Loucy (cell line): ENCODE measurements at regions not wholly inside any gene's neighbourhood (a gene's known extent, or its start where the extent isn't known, plus 50 kb on each side); places are given as distances from the start of the nearest gene placed in this dataset.

Source experiments
- H2AFZ ChIP-seq: fragments of 200-600 bp; sonication (generic); 2 replicates; pipeline ENCODE4 v1.6.0; 2016; ENCODE audit warnings: antibody characterized with exemption, mild to moderate bottlenecking, low read length, moderate library complexity
- H3F3A ChIP-seq: fragments of 200-600 bp; 2 replicates; pipeline ENCODE4 v1.6.0; 2016; ENCODE audit warnings: antibody characterized with exemption, low read depth, mild to moderate bottlenecking
- H3K27me3 ChIP-seq: fragments of 200-600 bp; sonication (generic); 2 replicates; pipeline ENCODE4 v1.6.1; 2014; ENCODE audit warnings: low read length, mild to moderate bottlenecking; ENCODE audit not compliant: insufficient read depth, poor library complexity, severe bottlenecking
- H3K36me3 ChIP-seq: fragments of 200-600 bp; sonication (generic); 2 replicates; pipeline ENCODE4 v1.6.1; 2016; ENCODE audit warnings: low read length; ENCODE audit not compliant: insufficient read depth
- H3K4me1 ChIP-seq: fragments of 200-600 bp; sonication (generic); 2 replicates; pipeline ENCODE4 v1.5.1; 2014; ENCODE audit warnings: low read length, mild to moderate bottlenecking; ENCODE audit not compliant: insufficient read depth, poor library complexity, severe bottlenecking
- H3K4me2 ChIP-seq: fragments of 200-600 bp; sonication (generic); 2 replicates; pipeline ENCODE4 v1.6.0; 2014; ENCODE audit warnings: antibody characterized with exemption, low read length, low read depth, mild to moderate bottlenecking; ENCODE audit not compliant: poor library complexity, severe bottlenecking
- H3K4me3 ChIP-seq: fragments of 200-600 bp; sonication (generic); 2 replicates; pipeline ENCODE4 v1.5.1; 2014; ENCODE audit warnings: low read length, mild to moderate bottlenecking, mixed read lengths; ENCODE audit not compliant: poor library complexity, severe bottlenecking
- H3K79me2 ChIP-seq: fragments of 200-600 bp; sonication (generic); 2 replicates; pipeline ENCODE4 v1.6.1; 2014; ENCODE audit warnings: low read length; ENCODE audit not compliant: insufficient read depth
- H3K9ac ChIP-seq: fragments of 200-600 bp; sonication (generic); 2 replicates; pipeline ENCODE4 v1.6.0; 2014; ENCODE audit warnings: mild to moderate bottlenecking, low read depth, low read length, moderate library complexity; ENCODE audit not compliant: poor library complexity, severe bottlenecking
- H3K9me2 ChIP-seq: fragments of 200-600 bp; sonication (generic); replicated peaks from 2 replicates; pipeline ENCODE4 v1.6.1; 2016; ENCODE audit warnings: low read depth, low read length, mixed read lengths
- H3K9me3 ChIP-seq: fragments of 200-600 bp; sonication (generic); 2 replicates; pipeline ENCODE4 v1.6.1; 2014; ENCODE audit warnings: mild to moderate bottlenecking, antibody characterized with exemption, low read length, low read depth; ENCODE audit not compliant: insufficient read depth
- H4K20me1 ChIP-seq: fragments of 200-600 bp; sonication (generic); 2 replicates; pipeline ENCODE4 v1.6.0; 2014; ENCODE audit warnings: antibody characterized with exemption, low read length, mild to moderate bottlenecking; ENCODE audit not compliant: insufficient read depth, poor library complexity, severe bottlenecking
- EZH2phosphoT487 ChIP-seq: fragments of 200-600 bp; IDR thresholded peaks from 2 replicates; pipeline ENCODE4 v1.6.1; 2018; ENCODE audit warnings: antibody characterized with exemption, mild to moderate bottlenecking, moderate library complexity, borderline replicate concordance
- TF ChIP-seq, protein P1 (sequence below): fragments of 200-600 bp; sonication (generic); conservative IDR thresholded peaks from 2 replicates; pipeline ENCODE4 v1.5.1; 2014; ENCODE audit warnings: mild to moderate bottlenecking, antibody characterized with exemption, low read length

DNA sequence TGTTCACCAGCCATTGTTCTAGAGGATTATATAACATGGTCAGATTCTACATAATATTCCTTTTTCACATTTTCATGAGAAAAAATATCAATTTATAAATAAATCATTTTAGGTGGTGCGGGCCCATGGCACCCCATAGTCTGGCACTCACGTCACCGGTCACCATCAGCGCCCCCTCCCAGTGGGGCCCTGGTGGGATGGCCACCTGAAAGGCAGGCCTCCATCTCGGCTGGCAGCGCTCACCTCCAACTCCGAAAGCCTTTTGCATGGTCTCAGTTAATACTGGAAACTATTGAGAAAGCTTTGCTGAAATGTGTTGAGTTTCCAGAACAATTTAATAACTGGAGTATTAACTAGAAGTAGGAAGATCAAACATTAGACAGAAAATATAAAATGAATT is 141.4 kb upstream of the SALL3 start:
- Histone ChIP-seq H3K27me3 (no peaks in the 10 kb centered on the region), H3K79me2 (no peaks in the 10 kb centered on the region), H4K20me1 (no peaks in the 10 kb centered on the region), H2AFZ (no peak overlapping the region), H3K9me2 (no peaks in the 10 kb centered on the region), H3F3A (no peaks in the 10 kb centered on the region), H3K4me2 (no peak overlapping the region), H3K4me1 (no peaks in the 10 kb centered on the region), H3K9me3 (no peaks in the 10 kb centered on the region; the same call in 1 of the 2 replicates), H3K36me3 (no peaks in the 10 kb centered on the region), H3K9ac (no peak overlapping the region), H3K4me3 (no peak overlapping the region)
- no peak for TF ChIP-seq EZH2phosphoT487
- TF ChIP-seq, protein P1, sequence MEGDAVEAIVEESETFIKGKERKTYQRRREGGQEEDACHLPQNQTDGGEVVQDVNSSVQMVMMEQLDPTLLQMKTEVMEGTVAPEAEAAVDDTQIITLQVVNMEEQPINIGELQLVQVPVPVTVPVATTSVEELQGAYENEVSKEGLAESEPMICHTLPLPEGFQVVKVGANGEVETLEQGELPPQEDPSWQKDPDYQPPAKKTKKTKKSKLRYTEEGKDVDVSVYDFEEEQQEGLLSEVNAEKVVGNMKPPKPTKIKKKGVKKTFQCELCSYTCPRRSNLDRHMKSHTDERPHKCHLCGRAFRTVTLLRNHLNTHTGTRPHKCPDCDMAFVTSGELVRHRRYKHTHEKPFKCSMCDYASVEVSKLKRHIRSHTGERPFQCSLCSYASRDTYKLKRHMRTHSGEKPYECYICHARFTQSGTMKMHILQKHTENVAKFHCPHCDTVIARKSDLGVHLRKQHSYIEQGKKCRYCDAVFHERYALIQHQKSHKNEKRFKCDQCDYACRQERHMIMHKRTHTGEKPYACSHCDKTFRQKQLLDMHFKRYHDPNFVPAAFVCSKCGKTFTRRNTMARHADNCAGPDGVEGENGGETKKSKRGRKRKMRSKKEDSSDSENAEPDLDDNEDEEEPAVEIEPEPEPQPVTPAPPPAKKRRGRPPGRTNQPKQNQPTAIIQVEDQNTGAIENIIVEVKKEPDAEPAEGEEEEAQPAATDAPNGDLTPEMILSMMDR: no peak

DNA sequence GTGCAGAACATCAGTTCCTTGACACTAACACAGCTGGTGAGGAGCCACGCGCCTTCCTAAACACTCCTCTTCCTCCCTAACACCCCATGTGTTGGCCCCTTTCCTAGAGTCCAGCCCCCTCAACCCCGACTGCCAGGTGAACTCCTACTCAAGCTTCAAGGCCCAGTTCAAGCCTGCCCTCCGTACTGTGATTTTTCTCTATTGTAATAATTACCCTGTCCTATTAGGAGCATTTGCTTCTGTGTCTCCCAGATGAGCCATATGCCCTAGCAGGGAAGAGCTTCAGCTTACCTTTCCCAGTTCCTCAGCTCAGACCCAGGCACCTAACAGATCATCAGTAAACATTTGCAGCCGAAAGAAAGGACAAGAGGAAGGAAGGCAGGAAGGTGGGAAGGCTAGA is 130.6 kb upstream of the SALL3 start:
- Histone ChIP-seq H2AFZ (no peak overlapping the region), H3K4me3 (no peak overlapping the region), H3K9me2 (no peaks in the 10 kb centered on the region), H3K36me3 (no peaks in the 10 kb centered on the region), H3K4me2 (no peak overlapping the region), H3K79me2 (no peaks in the 10 kb centered on the region), H3K27me3 (no peaks in the 10 kb centered on the region), H3K4me1 (no peaks in the 10 kb centered on the region), H3K9ac (no peak overlapping the region), H4K20me1 (no peaks in the 10 kb centered on the region), H3K9me3 (peaks cover 3% of the 10 kb centered on the region; the same call in 1 of the 2 replicates), H3F3A (no peaks in the 10 kb centered on the region)
- TF ChIP-seq, protein P1: no peak
- no peak for TF ChIP-seq EZH2phosphoT487

DNA sequence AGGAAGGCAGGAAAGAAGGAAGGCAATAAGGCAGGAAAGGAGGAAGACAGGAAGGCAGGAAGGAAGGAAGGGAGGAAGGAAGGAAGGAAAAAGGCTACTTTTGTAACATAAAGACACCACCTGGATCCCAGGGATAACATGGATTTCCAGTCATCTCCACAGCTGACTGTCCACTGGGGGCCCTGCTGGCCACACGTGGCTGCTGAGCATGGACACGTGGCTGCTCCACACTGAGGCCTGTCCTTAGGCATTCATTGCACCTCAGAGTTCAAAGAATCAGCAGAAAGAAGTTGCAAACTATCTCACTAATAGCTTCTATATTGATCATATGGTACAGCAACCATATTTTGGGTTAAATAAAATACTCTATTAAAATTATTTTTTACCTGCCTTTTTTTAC is 130.2 kb upstream of the SALL3 start:
- H3K79me2 ChIP-seq: no peaks in the 10 kb centered on the region
- no peaks in the 10 kb centered on the region for H3K36me3 ChIP-seq
- no peak overlapping the region for H2AFZ ChIP-seq
- H3K4me2 ChIP-seq: no peak overlapping the region
- H4K20me1 ChIP-seq: no peaks in the 10 kb centered on the region
- H3K4me3 ChIP-seq: no peak overlapping the region
- H3K9me3 ChIP-seq: peaks cover 3% of the 10 kb centered on the region; the same call in 1 of the 2 replicates
- no peak for TF ChIP-seq EZH2phosphoT487
- TF ChIP-seq, protein P1: no peak
- H3K27me3 ChIP-seq: no peaks in the 10 kb centered on the region
- no peaks in the 10 kb centered on the region for H3K4me1 ChIP-seq
- H3K9me2 ChIP-seq: no peaks in the 10 kb centered on the region
- H3K9ac ChIP-seq: no peak overlapping the region
- H3F3A ChIP-seq: no peaks in the 10 kb centered on the region
